ENCODE measurements at regions not wholly inside any gene's neighbourhood (a gene's known extent, or its start where the extent isn't known, plus 50 kb on each side); places are given as distances from the start of the nearest gene placed in this dataset.

GRCh38 chr20:52482044-52482443 lies 290.5 kb upstream of the ZFP64 start:
- H3K9ac ChIP-seq (ENCODE audit: low read length), result no peak overlapping the region
- no peak overlapping the region for H3K27ac ChIP-seq (ENCODE audit: low read depth, low read length)
- no peaks in the 10 kb centered on the region for H3K9me2 ChIP-seq (ENCODE audit: insufficient read depth)
- ChIA-PET CTCF (no interaction called here), POLR2A (no interaction called here), RAD21 (ENCODE audit: low non-redundant PET in 1 of 2, low total read pairs in 2 of 2, uncharacterized antibody in 2 of 2, unreplicated experiment in 2 of 2) (no interaction called here)
- H4K20me1 ChIP-seq (ENCODE audit: insufficient read depth), result no peaks in the 10 kb centered on the region
- ATAC-seq, result no peak
- no peak overlapping the region for H3K4me3 ChIP-seq (replicated peaks in 1 of 2; ENCODE audit: low read depth in 1 of 2, low read length in 2 of 2)
- DNase-seq (ENCODE audit: low read depth, low spot score), result no peak
- no peak overlapping the region for H3K4me2 ChIP-seq (ENCODE audit: low read length)
- H2AFZ ChIP-seq (ENCODE audit: low read depth, low read length, poor library complexity, severe bottlenecking), result no peak overlapping the region
- no peaks in the 10 kb centered on the region for H3K4me1 ChIP-seq (ENCODE audit: control insufficient read depth in 1 of 2, insufficient read depth in 2 of 2, low read length in 2 of 2)
- no peaks in the 10 kb centered on the region for H3K36me3 ChIP-seq (ENCODE audit: control insufficient read depth in 1 of 2, insufficient read depth in 2 of 2, low read length in 2 of 2)
- BruUV-seq (replicated peaks), result no TSS peak
- H3K79me2 ChIP-seq (ENCODE audit: insufficient read depth, low read length), result no peaks in the 10 kb centered on the region
- no peaks in the 10 kb centered on the region for H3K27me3 ChIP-seq (ENCODE audit: insufficient read depth, low read length)
- TF ChIP-seq CEBPB (IDR thresholded peaks at IDR 0.05; ENCODE audit: low read depth) (no peak), CTCF (IDR thresholded peaks at IDR 0.05 in 2 of 3, conservative IDR thresholded peaks at IDR 0.05 in 1 of 3; ENCODE audit: borderline replicate concordance in 1 of 3, insufficient read depth in 1 of 3, low read depth in 2 of 3, low read length in 2 of 3) (no peak), REST (IDR thresholded peaks at IDR 0.05; ENCODE audit: low read depth) (no peak), SP1 (IDR thresholded peaks at IDR 0.05; ENCODE audit: low read depth) (no peak), SIN3A (IDR thresholded peaks at IDR 0.05; ENCODE audit: low read depth) (no peak), EZH2phosphoT487 (IDR thresholded peaks at IDR 0.05; ENCODE audit: borderline replicate concordance) (no peak), RAD21 (IDR thresholded peaks at IDR 0.05; ENCODE audit: low read depth) (no peak), CBX3 (IDR thresholded peaks at IDR 0.05; ENCODE audit: low read depth) (no peak), ZNF274 (IDR thresholded peaks at IDR 0.05; ENCODE audit: low read depth, low read length) (no peak), YY1 (IDR thresholded peaks at IDR 0.05; ENCODE audit: extremely low read depth, insufficient replicate concordance, low read depth, low read length) (no peak), POLR2A (IDR thresholded peaks at IDR 0.05; ENCODE audit: borderline replicate concordance, extremely low read depth, insufficient read depth, insufficient read length) (no peak), FOSL1 (IDR thresholded peaks at IDR 0.05; ENCODE audit: low read depth) (no peak), SRF (IDR thresholded peaks at IDR 0.05; ENCODE audit: low read depth) (no peak)
- peaks cover 0 to 4% of the 10 kb centered on the region in 2 experiments; a peak in 1 of 4 replicates for H3K9me3 ChIP-seq (ENCODE audit: control insufficient read depth in 1 of 2, insufficient read depth in 1 of 2, low read depth in 1 of 2, low read length in 2 of 2)
- intact Hi-C loops (cut with micrococcal nuclease), result no loop called here

All from HCT116 (cell line).